AG09319 (cell line): ENCODE measurements at regions not wholly inside any gene's neighbourhood (a gene's known extent, or its start where the extent isn't known, plus 50 kb on each side); places are given as distances from the start of the nearest gene placed in this dataset.

Experiments
- DNase-seq: peaks from one replicate; pipeline ENCODE4 v3.0.0-alpha.2; 2010; ENCODE audit warnings: low read depth; ENCODE audit errors: extremely low read depth
- TF ChIP-seq, protein P1 (sequence below): IDR thresholded peaks from 2 replicates; pipeline ENCODE4 v1.5.1; 2011; ENCODE audit warnings: low read depth, mild to moderate bottlenecking, inconsistent platforms, low read length, moderate library complexity

DNA sequence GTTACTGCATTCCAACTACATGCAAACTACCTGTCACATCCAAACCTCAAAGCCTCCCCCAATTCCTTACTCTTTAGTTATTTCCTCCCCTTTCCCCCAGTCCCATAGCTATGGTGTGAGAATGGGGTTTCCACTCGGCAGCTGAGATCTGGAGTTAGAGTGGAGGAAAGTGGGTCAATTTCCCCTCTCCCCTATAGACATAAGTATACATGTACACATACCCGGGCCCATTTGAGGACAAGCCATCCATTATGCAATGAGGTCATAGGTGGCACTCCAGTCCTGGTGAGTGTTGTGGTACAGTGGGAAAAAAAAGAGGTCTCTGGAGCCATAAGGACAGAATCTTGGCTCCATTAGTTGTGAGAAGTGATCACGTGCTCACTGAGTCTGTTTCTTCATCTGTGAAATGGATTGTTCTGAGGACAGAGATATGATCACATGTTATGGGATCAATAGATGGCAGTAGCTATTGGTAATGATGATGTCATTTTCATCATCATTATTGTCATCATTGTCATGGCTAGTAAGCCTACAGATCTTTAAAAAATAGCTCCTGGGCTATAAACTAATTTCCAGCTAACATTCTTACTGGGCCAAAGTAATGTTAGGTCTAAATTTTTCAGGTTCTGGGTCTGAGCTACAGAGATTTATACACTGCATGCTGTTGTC lies 119.0 kb downstream of the BCL2L11 start:
- DNase-seq, result no peak
- TF ChIP-seq, protein P1, sequence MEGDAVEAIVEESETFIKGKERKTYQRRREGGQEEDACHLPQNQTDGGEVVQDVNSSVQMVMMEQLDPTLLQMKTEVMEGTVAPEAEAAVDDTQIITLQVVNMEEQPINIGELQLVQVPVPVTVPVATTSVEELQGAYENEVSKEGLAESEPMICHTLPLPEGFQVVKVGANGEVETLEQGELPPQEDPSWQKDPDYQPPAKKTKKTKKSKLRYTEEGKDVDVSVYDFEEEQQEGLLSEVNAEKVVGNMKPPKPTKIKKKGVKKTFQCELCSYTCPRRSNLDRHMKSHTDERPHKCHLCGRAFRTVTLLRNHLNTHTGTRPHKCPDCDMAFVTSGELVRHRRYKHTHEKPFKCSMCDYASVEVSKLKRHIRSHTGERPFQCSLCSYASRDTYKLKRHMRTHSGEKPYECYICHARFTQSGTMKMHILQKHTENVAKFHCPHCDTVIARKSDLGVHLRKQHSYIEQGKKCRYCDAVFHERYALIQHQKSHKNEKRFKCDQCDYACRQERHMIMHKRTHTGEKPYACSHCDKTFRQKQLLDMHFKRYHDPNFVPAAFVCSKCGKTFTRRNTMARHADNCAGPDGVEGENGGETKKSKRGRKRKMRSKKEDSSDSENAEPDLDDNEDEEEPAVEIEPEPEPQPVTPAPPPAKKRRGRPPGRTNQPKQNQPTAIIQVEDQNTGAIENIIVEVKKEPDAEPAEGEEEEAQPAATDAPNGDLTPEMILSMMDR, result no peak

DNA sequence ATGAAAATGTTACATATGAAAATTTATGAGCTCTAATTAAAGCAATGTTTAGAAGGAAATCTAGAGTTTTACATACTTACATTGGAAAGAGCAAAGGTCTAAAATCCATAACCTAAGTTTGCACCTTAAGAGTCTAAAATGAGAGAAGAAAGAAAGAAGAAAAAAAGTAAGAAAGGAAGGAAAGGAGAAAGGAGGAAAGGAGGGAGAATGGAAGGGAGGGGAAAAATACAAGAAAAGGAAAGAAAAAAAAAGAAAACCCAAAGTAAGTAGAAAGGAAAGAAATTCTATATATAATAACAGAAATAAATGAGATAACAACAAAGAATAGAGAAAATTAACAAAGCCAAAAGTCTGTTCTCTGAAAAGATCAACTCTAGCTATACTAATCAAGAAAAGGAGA lies 122.6 kb downstream of the BCL2L11 start:
- TF ChIP-seq, protein P1, result no peak
- DNase-seq, result no peak

DNA sequence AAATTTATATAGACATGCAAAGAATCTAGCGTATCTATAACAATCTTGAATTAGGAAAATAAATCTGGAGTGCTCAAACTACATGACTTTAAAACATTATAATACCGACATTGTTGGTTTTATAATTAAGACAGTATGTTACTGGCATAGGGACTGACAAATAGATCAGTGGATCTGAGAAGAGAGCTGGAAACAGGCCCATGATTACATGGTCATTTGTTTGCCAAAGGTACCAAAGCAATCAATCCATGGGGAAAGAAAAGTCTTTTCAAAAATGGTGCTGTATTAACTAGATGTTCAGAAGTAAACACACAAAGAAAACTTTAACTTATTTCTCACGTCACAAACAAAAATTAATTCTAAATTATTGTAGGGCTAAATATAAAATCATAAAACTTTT lies 124.2 kb downstream of the BCL2L11 start:
- TF ChIP-seq, protein P1, result no peak
- DNase-seq, result no peak

DNA sequence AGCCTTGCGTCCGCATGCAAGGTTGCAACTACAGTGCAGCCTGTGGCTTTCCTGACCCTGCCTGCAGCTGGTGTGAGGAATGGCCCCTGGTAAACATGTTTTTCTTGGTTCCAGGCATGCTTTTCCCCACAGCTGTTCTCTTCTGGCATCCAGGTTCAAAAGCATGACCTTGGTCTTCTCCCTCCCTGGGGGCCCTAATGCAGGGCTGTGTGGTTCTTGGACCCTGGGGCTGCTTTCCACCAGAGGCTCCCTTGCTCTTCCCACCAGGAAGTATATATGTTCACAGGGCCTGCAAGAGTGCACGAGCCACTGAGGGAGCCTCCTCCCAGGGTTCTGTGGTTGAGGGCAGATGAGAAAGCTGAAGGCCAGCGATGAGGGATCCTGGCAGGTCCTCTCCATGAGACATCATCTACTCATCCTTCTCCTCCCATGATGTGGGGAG lies 125.9 kb downstream of the BCL2L11 start:
- no peak for DNase-seq
- TF ChIP-seq, protein P1, result no peak

DNA sequence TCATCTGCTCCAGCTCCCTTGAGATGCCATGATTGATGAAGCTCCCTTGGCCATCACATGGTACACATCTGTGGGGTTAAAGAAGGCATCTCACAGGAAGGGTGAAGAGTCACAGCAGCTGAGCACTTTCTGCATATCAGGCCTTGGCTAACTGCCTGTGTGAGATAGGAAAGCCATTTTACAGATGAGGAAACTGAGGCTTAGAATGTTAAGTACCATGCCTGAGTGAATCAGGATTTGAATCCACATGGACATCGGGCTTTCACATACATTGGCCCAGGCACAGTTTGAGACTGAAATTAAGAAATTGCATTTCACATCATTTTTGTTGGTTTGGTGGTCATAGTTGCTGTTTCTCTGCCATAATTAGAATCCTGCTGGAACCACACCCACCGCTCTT lies 126.8 kb downstream of the BCL2L11 start:
- TF ChIP-seq, protein P1, result no peak
- no peak for DNase-seq

- no peak for DNase-seq
- TF ChIP-seq, protein P1, result no peak
Measured at GRCh38 chr2:111249806-111250205, 129.1 kb downstream of the BCL2L11 start.

DNA sequence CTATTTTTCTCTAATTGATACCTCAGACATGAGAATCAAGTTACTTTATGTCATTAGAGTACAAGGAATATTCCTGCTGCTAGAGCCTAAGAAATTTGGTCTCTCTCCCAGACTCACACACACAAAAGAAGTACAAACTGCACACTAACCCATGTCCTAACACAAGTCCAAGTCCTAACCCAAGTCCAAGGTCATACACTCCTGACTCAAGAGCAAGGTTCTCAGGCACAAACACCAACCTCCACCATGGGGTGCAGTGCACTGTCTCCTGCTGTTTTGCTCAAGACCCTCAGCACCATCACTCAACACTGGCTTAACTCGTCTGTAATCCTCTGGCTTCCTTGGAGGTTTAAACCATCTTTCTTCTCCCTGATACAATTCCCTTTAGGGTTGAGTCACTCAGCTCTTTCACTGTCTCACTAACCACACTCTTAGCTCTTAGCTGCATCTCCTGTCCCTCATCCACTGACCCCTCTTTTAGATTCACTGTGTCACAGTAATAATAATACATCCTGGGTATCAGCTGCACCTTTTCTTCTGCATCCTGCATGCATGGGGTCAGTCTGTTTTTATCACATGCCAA lies 129.8 kb downstream of the BCL2L11 start:
- TF ChIP-seq, protein P1, result no peak
- no peak for DNase-seq
